ENCODE measurements at regions not wholly inside any gene's neighbourhood (a gene's known extent, or its start where the extent isn't known, plus 50 kb on each side); places are given as distances from the start of the nearest gene placed in this dataset.

GRCh38 chr6:146931214-146931613 is 273.0 kb upstream of the STXBP5 start:
- TF ChIP-seq, protein P1, sequence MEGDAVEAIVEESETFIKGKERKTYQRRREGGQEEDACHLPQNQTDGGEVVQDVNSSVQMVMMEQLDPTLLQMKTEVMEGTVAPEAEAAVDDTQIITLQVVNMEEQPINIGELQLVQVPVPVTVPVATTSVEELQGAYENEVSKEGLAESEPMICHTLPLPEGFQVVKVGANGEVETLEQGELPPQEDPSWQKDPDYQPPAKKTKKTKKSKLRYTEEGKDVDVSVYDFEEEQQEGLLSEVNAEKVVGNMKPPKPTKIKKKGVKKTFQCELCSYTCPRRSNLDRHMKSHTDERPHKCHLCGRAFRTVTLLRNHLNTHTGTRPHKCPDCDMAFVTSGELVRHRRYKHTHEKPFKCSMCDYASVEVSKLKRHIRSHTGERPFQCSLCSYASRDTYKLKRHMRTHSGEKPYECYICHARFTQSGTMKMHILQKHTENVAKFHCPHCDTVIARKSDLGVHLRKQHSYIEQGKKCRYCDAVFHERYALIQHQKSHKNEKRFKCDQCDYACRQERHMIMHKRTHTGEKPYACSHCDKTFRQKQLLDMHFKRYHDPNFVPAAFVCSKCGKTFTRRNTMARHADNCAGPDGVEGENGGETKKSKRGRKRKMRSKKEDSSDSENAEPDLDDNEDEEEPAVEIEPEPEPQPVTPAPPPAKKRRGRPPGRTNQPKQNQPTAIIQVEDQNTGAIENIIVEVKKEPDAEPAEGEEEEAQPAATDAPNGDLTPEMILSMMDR (IDR thresholded peaks at IDR 0.05) = no peak
- TF ChIP-seq EP300 (IDR thresholded peaks at IDR 0.05) (no peak), POLR2AphosphoS5 (IDR thresholded peaks at IDR 0.05) (no peak), POLR2A (IDR thresholded peaks at IDR 0.05; ENCODE audit: low read depth) (no peak)
